ENCODE measurements at regions not wholly inside any gene's neighbourhood (a gene's known extent, or its start where the extent isn't known, plus 50 kb on each side); places are given as distances from the start of the nearest gene placed in this dataset.

GRCh38 chr7:17020250-17020649 is 138.5 kb upstream of the AGR3 start:
- no peaks in the 10 kb centered on the region for H3K36me3 ChIP-seq (ENCODE audit: insufficient read depth, low read length)
- no peak for TF ChIP-seq REST (IDR thresholded peaks at IDR 0.05; ENCODE audit: borderline replicate concordance)
- no peak for TF ChIP-seq EP300 (conservative IDR thresholded peaks at IDR 0.05; ENCODE audit: poor library complexity, severe bottlenecking)
- TF ChIP-seq CTCF (IDR thresholded peaks at IDR 0.05; ENCODE audit: poor library complexity, severe bottlenecking) = no peak
- TF ChIP-seq RAD21 (conservative IDR thresholded peaks at IDR 0.05) = no peak
- TF ChIP-seq EZH2 (IDR thresholded peaks at IDR 0.05; ENCODE audit: borderline replicate concordance, insufficient read depth, low read length, poor library complexity, severe bottlenecking) = no peak
- TF ChIP-seq TAF1 (IDR thresholded peaks at IDR 0.05; ENCODE audit: low read depth) = no peak
- no peak for TF ChIP-seq POLR2AphosphoS5 (IDR thresholded peaks at IDR 0.05)
- TF ChIP-seq SMC3 (conservative IDR thresholded peaks at IDR 0.05; ENCODE audit: poor library complexity) = no peak
- no peak for TF ChIP-seq MXI1 (conservative IDR thresholded peaks at IDR 0.05; ENCODE audit: poor library complexity, severe bottlenecking)
- no peaks in the 10 kb centered on the region for H4K20me1 ChIP-seq (ENCODE audit: insufficient read depth)
- no peaks in the 10 kb centered on the region for H3F3A ChIP-seq (ENCODE audit: insufficient read depth, low read length, poor library complexity, severe bottlenecking)
- no peaks in the 10 kb centered on the region for H3K79me2 ChIP-seq (replicated peaks; ENCODE audit: insufficient read depth, low read length)
- H3K27ac ChIP-seq (ENCODE audit: low read length) = no peak overlapping the region
- H3K4me2 ChIP-seq (ENCODE audit: low read length) = no peak overlapping the region
- H2AFZ ChIP-seq (ENCODE audit: low read depth, low read length) = no peak overlapping the region
- H3K4me3 ChIP-seq (ENCODE audit: low read length) = no peak overlapping the region
- H3K27me3 ChIP-seq (ENCODE audit: insufficient read depth, low read depth, low read length) = no peaks in the 10 kb centered on the region
- H3K9me2 ChIP-seq (ENCODE audit: insufficient read depth, low read length) = no peaks in the 10 kb centered on the region
- H3K9me3 ChIP-seq (ENCODE audit: low read length) = no peaks in the 10 kb centered on the region
- H3K9ac ChIP-seq (ENCODE audit: low read length) = no peak overlapping the region

GRCh38 chr7:17021205-17021604 is 139.4 kb upstream of the AGR3 start:
- H3K27ac ChIP-seq (ENCODE audit: low read length) = no peak overlapping the region
- H3K9ac ChIP-seq (ENCODE audit: low read length) = no peak overlapping the region

More at GRCh38 chr7:17021205-17021604, 139.4 kb upstream of the AGR3 start:
- H3K27me3 ChIP-seq (ENCODE audit: insufficient read depth, low read depth, low read length) = no peaks in the 10 kb centered on the region
- no peaks in the 10 kb centered on the region for H3K9me3 ChIP-seq (ENCODE audit: low read length)
- TF ChIP-seq TAF1 (IDR thresholded peaks at IDR 0.05; ENCODE audit: low read depth) (no peak), MXI1 (conservative IDR thresholded peaks at IDR 0.05; ENCODE audit: poor library complexity, severe bottlenecking) (no peak), RAD21 (conservative IDR thresholded peaks at IDR 0.05) (no peak), EZH2 (IDR thresholded peaks at IDR 0.05; ENCODE audit: borderline replicate concordance, insufficient read depth, low read length, poor library complexity, severe bottlenecking) (no peak), SMC3 (conservative IDR thresholded peaks at IDR 0.05; ENCODE audit: poor library complexity) (no peak), EP300 (conservative IDR thresholded peaks at IDR 0.05; ENCODE audit: poor library complexity, severe bottlenecking) (no peak), CTCF (IDR thresholded peaks at IDR 0.05; ENCODE audit: poor library complexity, severe bottlenecking) (no peak), POLR2AphosphoS5 (IDR thresholded peaks at IDR 0.05) (no peak), REST (IDR thresholded peaks at IDR 0.05; ENCODE audit: borderline replicate concordance) (no peak)
- no peak overlapping the region for H3K4me2 ChIP-seq (ENCODE audit: low read length)
- no peaks in the 10 kb centered on the region for H3K79me2 ChIP-seq (replicated peaks; ENCODE audit: insufficient read depth, low read length)
- H2AFZ ChIP-seq (ENCODE audit: low read depth, low read length) = no peak overlapping the region
- H4K20me1 ChIP-seq (ENCODE audit: insufficient read depth) = no peaks in the 10 kb centered on the region
- no peaks in the 10 kb centered on the region for H3K36me3 ChIP-seq (ENCODE audit: insufficient read depth, low read length)
- no peaks in the 10 kb centered on the region for H3F3A ChIP-seq (ENCODE audit: insufficient read depth, low read length, poor library complexity, severe bottlenecking)
- H3K4me3 ChIP-seq (ENCODE audit: low read length) = no peak overlapping the region
- no peaks in the 10 kb centered on the region for H3K9me2 ChIP-seq (ENCODE audit: insufficient read depth, low read length)

Measured in neural cell (in vitro differentiated cells).